WI38 (cell line): ENCODE measurements at regions not wholly inside any gene's neighbourhood (a gene's known extent, or its start where the extent isn't known, plus 50 kb on each side); places are given as distances from the start of the nearest gene placed in this dataset.

ENCODE experiments used
- H3K4me3 ChIP-seq: 2 replicates; pipeline ENCODE4 v1.5.1; 2011; ENCODE audit warnings: low read depth, mild to moderate bottlenecking, control low read depth, low read length
- CTCF ChIP-seq: IDR thresholded peaks from 2 replicates; pipeline ENCODE4 v1.5.1; 2012; ENCODE audit warnings: low read depth, mild to moderate bottlenecking, control low read depth, low read length

GRCh38 chr13:40017662-40018262, 362.3 kb downstream of the COG6 start:
- no peak overlapping the region for H3K4me3 ChIP-seq
- TF ChIP-seq CTCF = no peak

- TF ChIP-seq CTCF = no peak
- no peak overlapping the region for H3K4me3 ChIP-seq
These were observed 368.2 kb downstream of the COG6 start for GRCh38 chr13:40023595-40024203.

- TF ChIP-seq CTCF = no peak
- no peak overlapping the region for H3K4me3 ChIP-seq
These were observed 368.9 kb downstream of the COG6 start for GRCh38 chr13:40024204-40024966.

- H3K4me3 ChIP-seq = no peak overlapping the region
- no peak for TF ChIP-seq CTCF
These were observed 369.7 kb downstream of the COG6 start for GRCh38 chr13:40024967-40025714.

- no peak overlapping the region for H3K4me3 ChIP-seq
- TF ChIP-seq CTCF = no peak
These were observed 370.7 kb downstream of the COG6 start for GRCh38 chr13:40026174-40026585.

GRCh38 chr13:40026741-40027140, 371.3 kb downstream of the COG6 start:
- no peak overlapping the region for H3K4me3 ChIP-seq
- no peak for TF ChIP-seq CTCF
